Fibroblast of lung (primary cell): ENCODE measurements at regions not wholly inside any gene's neighbourhood (a gene's known extent, or its start where the extent isn't known, plus 50 kb on each side); places are given as distances from the start of the nearest gene placed in this dataset.

ENCODE experiments used
- CTCF ChIP-seq, 2 donors: IDR thresholded peaks in 1 of 2; conservative IDR thresholded peaks in 1 of 2; 1 replicate in 1 of 2; 2 replicates in 1 of 2; pipeline ENCODE4 v1.5.1; 2011 to 2012; ENCODE audit warnings: low read length in 2 of 2, control low read depth in 1 of 2, inconsistent platforms in 1 of 2, low read depth in 1 of 2, mild to moderate bottlenecking in 1 of 2
- EZH2 ChIP-seq: IDR thresholded peaks from 2 replicates; pipeline ENCODE4 v1.5.1; 2012; ENCODE audit warnings: low read length, control low read depth, mild to moderate bottlenecking; ENCODE audit errors: missing control alignments

GRCh38 chr15:77544162-77544561 lies 88.5 kb downstream of the LINGO1 start:
- TF ChIP-seq EZH2 (no peak), CTCF (conservative IDR thresholded peaks at IDR 0.05 in 1 of 2, IDR thresholded peaks at IDR 0.05 in 1 of 2; ENCODE audit: low read depth in 1 of 2, low read length in 2 of 2) (no peak)
